ENCODE measurements at regions not wholly inside any gene's neighbourhood (a gene's known extent, or its start where the extent isn't known, plus 50 kb on each side); places are given as distances from the start of the nearest gene placed in this dataset.

DNA sequence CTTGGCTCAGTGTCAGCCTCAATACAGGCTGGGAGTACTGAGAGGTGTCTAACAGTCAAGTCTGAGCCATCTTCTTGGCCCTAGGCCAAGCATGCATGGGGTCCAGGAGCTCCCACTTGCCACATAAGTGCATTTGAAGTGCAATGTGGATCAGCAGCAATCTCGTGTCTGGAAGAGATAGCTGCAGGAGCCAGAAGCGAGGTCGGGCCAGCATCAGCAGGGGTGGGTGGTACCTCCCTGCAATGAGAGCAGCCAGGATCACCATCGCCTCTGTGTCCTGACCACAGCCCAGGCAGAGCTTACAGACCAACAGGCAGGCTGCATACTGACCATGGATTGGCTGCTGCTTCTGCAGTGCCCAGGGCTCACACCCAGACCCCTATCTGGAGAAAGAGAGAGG is 83.0 kb upstream of the CXCL12 start:
- TF ChIP-seq EP300 (IDR thresholded peaks at IDR 0.05), result no peak
- no peak for TF ChIP-seq POLR2A (IDR thresholded peaks at IDR 0.05)
- TF ChIP-seq CTCF (IDR thresholded peaks at IDR 0.05), result no peak
- no peak for DNase-seq (ENCODE audit: low spot score in 2 of 2)

GRCh38 chr10:44468525-44468924 is 83.6 kb upstream of the CXCL12 start:
- H3K36me3 ChIP-seq, result no peaks in the 10 kb centered on the region
- H3K27me3 ChIP-seq, result no peaks in the 10 kb centered on the region
- no peak overlapping the region for H3K27ac ChIP-seq
- 87 to 91% methylated on average over 11 of the region's 11 CpGs for WGBS, 2 donors
- H3K4me3 ChIP-seq, result no peak overlapping the region
- TF ChIP-seq POLR2A (IDR thresholded peaks at IDR 0.05) (no peak), CTCF (IDR thresholded peaks at IDR 0.05) (no peak), EP300 (IDR thresholded peaks at IDR 0.05) (no peak)
- no peaks in the 10 kb centered on the region for H3K9me3 ChIP-seq
- H3K4me1 ChIP-seq, result peaks cover 0 to 7% (median 0%) of the 10 kb centered on the region in 4 donors
- no peak for DNase-seq (ENCODE audit: low spot score in 2 of 2)

More for the DNA sequence above, 83.0 kb upstream of the CXCL12 start:
- WGBS, 2 donors, result 79 to 100% methylated on average over 3 to 4 of the region's 4 CpGs
- peaks cover 0 to 13% (median 0%) of the 10 kb centered on the region in 4 donors for H3K4me1 ChIP-seq
- H3K36me3 ChIP-seq, result no peaks in the 10 kb centered on the region
- no peaks in the 10 kb centered on the region for H3K27me3 ChIP-seq
- H3K27ac ChIP-seq, result no peak overlapping the region
- H3K9me3 ChIP-seq, result no peaks in the 10 kb centered on the region
- no peak overlapping the region for H3K4me3 ChIP-seq

DNA sequence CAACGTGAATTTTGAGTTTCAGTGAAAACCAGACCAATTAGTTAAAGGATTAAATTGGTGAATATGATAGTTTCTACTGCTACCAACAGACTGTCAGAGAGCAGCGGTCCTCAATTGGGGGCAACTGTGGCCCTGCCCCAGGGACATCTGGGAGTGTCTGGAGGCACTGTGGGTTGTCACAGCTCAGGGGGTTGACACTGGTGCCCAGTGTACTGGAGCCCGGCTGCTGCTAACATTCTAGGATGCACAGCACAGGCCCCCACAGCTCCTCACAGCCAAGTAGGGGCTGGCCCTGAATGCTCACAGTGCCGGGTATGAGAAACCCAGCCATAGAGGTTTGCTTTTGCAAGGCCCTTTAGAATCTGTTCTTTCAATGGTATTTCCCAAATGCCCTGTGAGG is 84.1 kb upstream of the CXCL12 start:
- no peak overlapping the region for H3K4me3 ChIP-seq
- WGBS, 2 donors, result 69 to 86% methylated on average over 4 of the region's 4 CpGs
- H3K4me1 ChIP-seq, result peaks cover 0 to 3% (median 0%) of the 10 kb centered on the region in 4 donors
- no peak for DNase-seq (ENCODE audit: low spot score in 2 of 2)
- H3K27me3 ChIP-seq, result no peaks in the 10 kb centered on the region
- no peak overlapping the region for H3K27ac ChIP-seq
- no peaks in the 10 kb centered on the region for H3K9me3 ChIP-seq
- no peaks in the 10 kb centered on the region for H3K36me3 ChIP-seq
- TF ChIP-seq CTCF (IDR thresholded peaks at IDR 0.05) (no peak), POLR2A (IDR thresholded peaks at IDR 0.05) (no peak), EP300 (IDR thresholded peaks at IDR 0.05) (no peak)

GRCh38 chr10:44470784-44471183 is 85.9 kb upstream of the CXCL12 start:
- H3K4me1 ChIP-seq, result no peaks in the 10 kb centered on the region
- no peak overlapping the region for H3K27ac ChIP-seq
- H3K4me3 ChIP-seq, result no peak overlapping the region
- WGBS, 2 donors, result 68 to 69% methylated on average over 2 of the region's 2 CpGs
- DNase-seq (ENCODE audit: low spot score in 2 of 2), result no peak
- TF ChIP-seq POLR2A (IDR thresholded peaks at IDR 0.05), result no peak
- TF ChIP-seq EP300 (IDR thresholded peaks at IDR 0.05), result no peak
- TF ChIP-seq CTCF (IDR thresholded peaks at IDR 0.05), result no peak
- no peaks in the 10 kb centered on the region for H3K9me3 ChIP-seq
- no peaks in the 10 kb centered on the region for H3K36me3 ChIP-seq
- no peaks in the 10 kb centered on the region for H3K27me3 ChIP-seq

- Histone ChIP-seq H3K36me3 (no peaks in the 10 kb centered on the region), H3K27ac (no peak overlapping the region), H3K4me1 (no peaks in the 10 kb centered on the region), H3K27me3 (no peaks in the 10 kb centered on the region), H3K9me3 (no peaks in the 10 kb centered on the region), H3K4me3 (no peak overlapping the region)
- WGBS, 2 donors, result 78% methylated on average over 5 of the region's 5 CpGs
- no peak for TF ChIP-seq POLR2A (IDR thresholded peaks at IDR 0.05)
- TF ChIP-seq CTCF (IDR thresholded peaks at IDR 0.05), result no peak
- TF ChIP-seq EP300 (IDR thresholded peaks at IDR 0.05), result no peak
- no peak for DNase-seq (ENCODE audit: low spot score in 2 of 2)
Measured at GRCh38 chr10:44471410-44471809, 86.5 kb upstream of the CXCL12 start.
